ENCODE measurements at regions not wholly inside any gene's neighbourhood (a gene's known extent, or its start where the extent isn't known, plus 50 kb on each side); places are given as distances from the start of the nearest gene placed in this dataset.

GRCh38 chr2:136439064-136439676 lies 321.2 kb upstream of the CXCR4 start:
- DNase-seq (ENCODE audit: low read depth), result no peak
- TF ChIP-seq CTCF (IDR thresholded peaks at IDR 0.05; ENCODE audit: low read length, missing control alignments), result no peak
- H3K4me3 ChIP-seq (replicated peaks; ENCODE audit: low read depth, low read length), result no peak overlapping the region

DNA sequence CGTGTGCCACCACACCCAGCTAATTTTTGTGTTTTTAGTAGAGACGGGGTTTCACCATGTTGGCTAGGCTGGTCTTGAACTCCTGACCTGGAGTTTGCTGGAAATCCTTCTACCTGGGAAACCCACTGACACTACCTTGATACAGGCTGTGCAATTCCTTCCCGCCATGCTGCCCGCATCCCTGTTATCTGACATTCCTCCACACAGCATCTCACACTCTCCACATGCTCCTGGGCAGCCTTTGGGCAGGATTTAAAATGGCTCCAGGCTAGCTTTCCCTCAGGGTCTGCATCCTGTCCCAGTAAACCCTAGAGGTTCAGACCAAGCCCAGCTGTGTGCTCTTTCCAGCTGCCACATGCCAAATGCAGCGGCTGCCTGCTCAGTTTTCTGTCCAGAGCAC lies 319.5 kb upstream of the CXCR4 start:
- TF ChIP-seq CTCF (IDR thresholded peaks at IDR 0.05; ENCODE audit: low read length, missing control alignments), result no peak
- no peak for DNase-seq (ENCODE audit: low read depth)
- H3K4me3 ChIP-seq (replicated peaks; ENCODE audit: low read depth, low read length), result no peak overlapping the region

DNA sequence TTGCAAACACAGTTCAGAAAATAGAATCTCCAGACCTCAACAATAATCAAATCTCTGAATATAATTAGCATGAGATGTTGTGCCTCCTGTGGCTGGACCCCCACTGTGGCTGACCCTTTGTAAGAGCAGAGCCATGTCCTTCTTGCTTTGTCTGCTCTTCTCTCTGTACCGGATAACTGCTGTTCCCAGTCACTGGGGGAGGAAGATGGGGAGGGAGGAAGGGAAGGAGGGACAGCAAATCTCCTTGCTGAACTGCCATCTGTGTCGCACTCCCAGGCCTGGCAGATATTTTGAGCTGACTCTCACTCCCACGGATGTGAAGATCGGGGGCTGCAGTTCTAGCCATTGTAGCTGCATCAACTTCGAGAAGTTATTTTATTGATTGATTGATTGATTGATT lies 319.0 kb upstream of the CXCR4 start:
- no peak for TF ChIP-seq CTCF (IDR thresholded peaks at IDR 0.05; ENCODE audit: low read length, missing control alignments)
- DNase-seq (ENCODE audit: low read depth), result no peak
- H3K4me3 ChIP-seq (replicated peaks; ENCODE audit: low read depth, low read length), result no peak overlapping the region

GRCh38 chr2:136434251-136434715 lies 316.3 kb upstream of the CXCR4 start:
- no peak for DNase-seq (ENCODE audit: low read depth)
- TF ChIP-seq CTCF (IDR thresholded peaks at IDR 0.05; ENCODE audit: low read length, missing control alignments), result no peak
- no peak overlapping the region for H3K4me3 ChIP-seq (replicated peaks; ENCODE audit: low read depth, low read length)

DNA sequence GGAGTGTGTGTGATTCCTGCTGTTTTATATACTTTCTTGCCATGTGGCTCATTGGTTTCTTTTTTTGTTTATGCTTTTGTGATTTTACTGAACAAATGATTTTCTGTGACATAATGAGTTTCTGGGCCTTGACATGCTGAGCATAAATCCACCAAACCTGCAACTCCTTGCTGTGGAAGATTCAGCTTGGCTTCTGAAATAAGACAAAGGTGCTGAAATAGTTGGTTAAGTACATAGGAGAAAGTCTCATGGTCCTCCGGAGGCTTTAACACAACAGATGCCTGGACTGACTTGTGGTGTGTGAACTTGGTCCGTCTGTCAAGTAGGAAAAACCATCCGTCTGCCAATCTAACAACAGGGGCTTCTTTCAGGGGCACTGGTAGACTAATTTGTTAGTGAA lies 315.3 kb upstream of the CXCR4 start:
- DNase-seq (ENCODE audit: low read depth), result no peak
- H3K4me3 ChIP-seq (replicated peaks; ENCODE audit: low read depth, low read length), result no peak overlapping the region
- no peak for TF ChIP-seq CTCF (IDR thresholded peaks at IDR 0.05; ENCODE audit: low read length, missing control alignments)

DNA sequence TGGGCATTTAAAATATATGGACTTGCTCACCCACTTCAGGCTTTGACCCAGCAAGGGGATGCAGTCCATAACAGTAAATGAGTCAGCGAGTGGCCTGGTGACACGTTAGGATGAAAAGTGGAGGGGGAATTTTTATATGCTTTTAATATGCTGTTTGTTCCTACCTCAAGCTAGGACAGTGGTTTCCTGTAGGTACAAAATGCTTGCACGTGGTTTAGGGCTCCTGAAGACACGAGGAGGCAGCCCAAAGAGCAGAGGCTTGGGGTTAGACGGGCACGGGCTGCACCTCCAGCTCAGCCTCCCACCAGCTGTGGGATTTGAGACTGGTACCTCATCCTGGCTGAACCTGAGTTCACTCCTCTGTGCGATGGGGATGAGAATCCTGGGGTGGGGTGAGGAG lies 306.2 kb upstream of the CXCR4 start:
- no peak for DNase-seq (ENCODE audit: low read depth)
- no peak overlapping the region for H3K4me3 ChIP-seq (replicated peaks; ENCODE audit: low read depth, low read length)
- TF ChIP-seq CTCF (IDR thresholded peaks at IDR 0.05; ENCODE audit: low read length, missing control alignments), result no peak

GRCh38 chr2:136423516-136423996 lies 305.6 kb upstream of the CXCR4 start:
- peak overlapping the region; percentile 56 for H3K4me3 ChIP-seq (replicated peaks; ENCODE audit: low read depth, low read length)
- peak; percentile 60 for DNase-seq (ENCODE audit: low read depth)
- peak; percentile 79 for TF ChIP-seq CTCF (IDR thresholded peaks at IDR 0.05; ENCODE audit: low read length, missing control alignments)
